Activated naive CD4-positive, alpha-beta T cell treated with anti-CD3 and anti-CD28 coated beads, Interleukin-2, amount 10 ng/mL, durations not matched to agents 7 days and 5 days (primary cell): ENCODE measurements at regions not wholly inside any gene's neighbourhood (a gene's known extent, or its start where the extent isn't known, plus 50 kb on each side); places are given as distances from the start of the nearest gene placed in this dataset.

Experiments used
- CTCF ChIA-PET: fragments of 350-600 bp; sonication (Branson Sonifier 250); formaldehyde crosslinking; loops from one replicate; lab custom pipeline; 2021; ENCODE audit warnings: antibody characterized with exemption; lab: Charles Lee
- DNase-seq: peaks from one replicate; pipeline ENCODE4 v3.0.0-alpha.2; 2020
- H3K27ac Mint-ChIP-seq: one replicate; pipeline ENCODE4 v1.8.0; 2021; ENCODE audit warnings: mild to moderate bottlenecking, moderate library complexity, mixed read lengths
- H3K27me3 Mint-ChIP-seq: one replicate; pipeline ENCODE4 v1.8.0; 2021; ENCODE audit warnings: mild to moderate bottlenecking, mixed read lengths
- H3K36me3 Mint-ChIP-seq: one replicate; pipeline ENCODE4 v1.8.0; 2021; ENCODE audit warnings: mixed read lengths
- H3K4me1 Mint-ChIP-seq: one replicate; pipeline ENCODE4 v1.8.0; 2021; ENCODE audit warnings: mixed read lengths
- H3K4me3 Mint-ChIP-seq: one replicate; pipeline ENCODE4 v1.8.0; 2021; ENCODE audit warnings: mild to moderate bottlenecking, moderate library complexity, mixed read lengths
- H3K9me3 Mint-ChIP-seq: one replicate; pipeline ENCODE4 v1.8.0; 2021; ENCODE audit warnings: mixed read lengths

GRCh38 chr22:48743601-48744282, 1083.9 kb downstream of the BRD1 start:
- H3K36me3 Mint-ChIP-seq, result no peaks in the 10 kb centered on the region
- peak; percentile 8 for DNase-seq
- CTCF ChIA-PET, result no interaction called here
- no peak overlapping the region for H3K27ac Mint-ChIP-seq
- no peaks in the 10 kb centered on the region for H3K4me1 Mint-ChIP-seq
- no peak overlapping the region for H3K4me3 Mint-ChIP-seq
- H3K27me3 Mint-ChIP-seq, result no peaks in the 10 kb centered on the region
- no peaks in the 10 kb centered on the region for H3K9me3 Mint-ChIP-seq

DNA sequence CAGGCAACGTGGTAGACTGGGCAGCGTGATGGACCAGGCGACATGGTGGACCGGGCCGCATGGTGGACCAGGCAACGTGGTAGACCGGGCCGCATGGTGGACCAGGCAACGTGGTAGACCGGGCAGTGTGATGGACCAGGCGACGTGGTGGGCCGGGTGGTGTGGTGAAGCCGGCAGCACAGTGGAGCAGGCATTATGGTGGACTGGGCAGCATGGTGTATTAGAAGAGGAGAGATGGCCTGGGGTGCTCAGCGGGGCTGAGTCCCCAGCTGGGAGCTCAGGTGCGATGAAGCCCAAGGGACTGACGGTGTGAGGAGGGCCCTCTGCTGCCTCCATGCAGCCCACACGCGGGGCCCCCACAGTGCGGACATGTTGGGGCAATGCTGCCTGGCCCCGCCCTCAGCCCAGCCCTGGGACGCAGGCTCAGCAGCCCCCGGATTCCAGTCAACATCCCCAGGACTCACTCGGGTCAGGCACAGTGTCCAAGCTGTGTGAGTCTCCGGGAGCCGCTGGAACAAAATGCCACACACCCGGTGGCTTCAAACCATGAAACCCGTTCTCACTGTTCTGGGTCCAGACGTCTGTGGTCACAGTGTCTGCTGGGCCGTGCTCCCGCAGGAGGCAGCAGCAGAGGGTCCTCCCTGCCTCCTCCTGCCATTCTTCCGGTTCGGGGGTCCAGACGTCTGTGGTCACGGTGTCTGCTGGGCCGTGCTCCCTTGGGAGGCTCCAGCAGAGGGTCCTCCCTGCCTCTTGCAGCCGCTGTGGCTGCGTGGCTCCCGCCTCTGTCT, 1084.9 kb downstream of the BRD1 start:
- Mint-ChIP-seq H3K27ac (no peak overlapping the region), H3K9me3 (no peaks in the 10 kb centered on the region), H3K4me1 (no peaks in the 10 kb centered on the region), H3K36me3 (no peaks in the 10 kb centered on the region), H3K27me3 (no peaks in the 10 kb centered on the region), H3K4me3 (no peak overlapping the region)
- no peak for DNase-seq
- CTCF ChIA-PET, result no interaction called here

- H3K9me3 Mint-ChIP-seq, result no peaks in the 10 kb centered on the region
- H3K4me1 Mint-ChIP-seq, result no peaks in the 10 kb centered on the region
- no peaks in the 10 kb centered on the region for H3K36me3 Mint-ChIP-seq
- DNase-seq, result no peak
- H3K27ac Mint-ChIP-seq, result no peak overlapping the region
- H3K4me3 Mint-ChIP-seq, result no peak overlapping the region
- no peaks in the 10 kb centered on the region for H3K27me3 Mint-ChIP-seq
- CTCF ChIA-PET, result no interaction called here
These were observed 1085.5 kb downstream of the BRD1 start for GRCh38 chr22:48742191-48742555.

GRCh38 chr22:48741540-48741939, 1086.1 kb downstream of the BRD1 start:
- DNase-seq, result peak; percentile 6
- no peaks in the 10 kb centered on the region for H3K4me1 Mint-ChIP-seq
- CTCF ChIA-PET, result no interaction called here
- no peaks in the 10 kb centered on the region for H3K9me3 Mint-ChIP-seq
- H3K27ac Mint-ChIP-seq, result no peak overlapping the region
- H3K36me3 Mint-ChIP-seq, result no peaks in the 10 kb centered on the region
- no peaks in the 10 kb centered on the region for H3K27me3 Mint-ChIP-seq
- no peak overlapping the region for H3K4me3 Mint-ChIP-seq

- no peaks in the 10 kb centered on the region for H3K36me3 Mint-ChIP-seq
- peak; percentile 8 for DNase-seq
- CTCF ChIA-PET, result no interaction called here
- no peak overlapping the region for H3K4me3 Mint-ChIP-seq
- H3K27me3 Mint-ChIP-seq, result no peaks in the 10 kb centered on the region
- no peak overlapping the region for H3K27ac Mint-ChIP-seq
- H3K9me3 Mint-ChIP-seq, result no peaks in the 10 kb centered on the region
- no peaks in the 10 kb centered on the region for H3K4me1 Mint-ChIP-seq
These were observed 1086.8 kb downstream of the BRD1 start for GRCh38 chr22:48740731-48741405.

- Mint-ChIP-seq H3K4me3 (no peak overlapping the region), H3K27ac (no peak overlapping the region), H3K36me3 (no peaks in the 10 kb centered on the region), H3K27me3 (no peaks in the 10 kb centered on the region), H3K9me3 (no peaks in the 10 kb centered on the region), H3K4me1 (no peaks in the 10 kb centered on the region)
- DNase-seq, result peak; percentile 9
- CTCF ChIA-PET, result no interaction called here
These were observed 1087.5 kb downstream of the BRD1 start for GRCh38 chr22:48740086-48740730.

DNA sequence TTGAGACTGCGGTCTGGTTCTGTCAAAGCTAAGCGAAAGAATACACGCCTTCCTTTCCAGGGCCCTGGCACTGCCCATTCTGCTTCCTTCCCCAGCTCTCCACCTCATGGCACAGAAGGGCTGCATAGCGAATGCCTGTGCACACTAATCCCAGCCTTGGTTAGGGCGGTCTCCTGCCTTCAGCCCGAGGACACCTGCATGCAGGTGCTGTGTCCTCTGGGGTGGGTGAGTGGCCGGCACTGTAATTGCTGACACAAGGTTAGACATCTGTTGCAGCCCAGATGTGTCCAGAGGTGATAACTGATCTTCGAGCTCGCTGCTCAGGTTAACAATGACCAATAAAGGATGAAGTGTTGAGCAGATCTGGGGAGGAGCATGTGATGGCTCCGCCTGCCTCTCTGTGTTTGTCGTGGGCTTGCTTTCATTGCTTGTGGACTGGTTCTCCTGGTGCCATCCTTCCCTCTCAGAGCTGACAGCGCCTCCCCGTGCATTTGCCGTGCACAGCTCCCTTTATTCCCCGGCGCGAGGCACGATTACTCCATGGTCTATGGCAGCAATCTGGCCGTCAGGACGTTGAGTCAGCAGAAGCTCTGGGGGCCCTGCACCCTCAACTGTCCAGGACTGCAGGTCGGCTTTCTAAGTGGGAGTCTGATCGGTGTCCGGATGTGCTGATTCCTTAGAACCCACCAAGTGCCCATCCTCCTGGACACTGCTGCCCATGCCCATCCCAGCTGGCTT, 1088.2 kb downstream of the BRD1 start:
- H3K36me3 Mint-ChIP-seq, result no peaks in the 10 kb centered on the region
- no peaks in the 10 kb centered on the region for H3K4me1 Mint-ChIP-seq
- H3K4me3 Mint-ChIP-seq, result no peak overlapping the region
- peak; percentile 18 for DNase-seq
- no peaks in the 10 kb centered on the region for H3K9me3 Mint-ChIP-seq
- no peak overlapping the region for H3K27ac Mint-ChIP-seq
- CTCF ChIA-PET, result no interaction called here
- no peaks in the 10 kb centered on the region for H3K27me3 Mint-ChIP-seq

- H3K27ac Mint-ChIP-seq, result no peak overlapping the region
- CTCF ChIA-PET, result no interaction called here
- no peaks in the 10 kb centered on the region for H3K36me3 Mint-ChIP-seq
These were observed 1089.3 kb downstream of the BRD1 start for GRCh38 chr22:48738204-48738980.

GRCh38 chr22:48737461-48738203, 1090.0 kb downstream of the BRD1 start:
- Mint-ChIP-seq H3K4me1 (no peaks in the 10 kb centered on the region), H3K27me3 (no peaks in the 10 kb centered on the region), H3K9me3 (no peaks in the 10 kb centered on the region), H3K36me3 (no peaks in the 10 kb centered on the region), H3K4me3 (no peak overlapping the region), H3K27ac (no peak overlapping the region)
- DNase-seq, result no peak
- CTCF ChIA-PET, result no interaction called here

More at GRCh38 chr22:48738204-48738980, 1089.3 kb downstream of the BRD1 start:
- H3K4me1 Mint-ChIP-seq, result no peaks in the 10 kb centered on the region
- DNase-seq, result peak; percentile 18
- H3K9me3 Mint-ChIP-seq, result no peaks in the 10 kb centered on the region
- H3K27me3 Mint-ChIP-seq, result no peaks in the 10 kb centered on the region
- no peak overlapping the region for H3K4me3 Mint-ChIP-seq

GRCh38 chr22:48736593-48737460, 1090.8 kb downstream of the BRD1 start:
- Mint-ChIP-seq H3K9me3 (no peaks in the 10 kb centered on the region), H3K27me3 (no peaks in the 10 kb centered on the region), H3K4me3 (no peak overlapping the region), H3K27ac (no peak overlapping the region), H3K36me3 (no peaks in the 10 kb centered on the region), H3K4me1 (no peaks in the 10 kb centered on the region)
- no peak for DNase-seq
- CTCF ChIA-PET, result no interaction called here

- CTCF ChIA-PET, result no interaction called here
- DNase-seq, result no peak
- Mint-ChIP-seq H3K27ac (no peak overlapping the region), H3K9me3 (no peaks in the 10 kb centered on the region), H3K4me3 (no peak overlapping the region), H3K27me3 (no peaks in the 10 kb centered on the region), H3K36me3 (no peaks in the 10 kb centered on the region), H3K4me1 (no peaks in the 10 kb centered on the region)
These were observed 1092.7 kb downstream of the BRD1 start for GRCh38 chr22:48734961-48735360.

DNA sequence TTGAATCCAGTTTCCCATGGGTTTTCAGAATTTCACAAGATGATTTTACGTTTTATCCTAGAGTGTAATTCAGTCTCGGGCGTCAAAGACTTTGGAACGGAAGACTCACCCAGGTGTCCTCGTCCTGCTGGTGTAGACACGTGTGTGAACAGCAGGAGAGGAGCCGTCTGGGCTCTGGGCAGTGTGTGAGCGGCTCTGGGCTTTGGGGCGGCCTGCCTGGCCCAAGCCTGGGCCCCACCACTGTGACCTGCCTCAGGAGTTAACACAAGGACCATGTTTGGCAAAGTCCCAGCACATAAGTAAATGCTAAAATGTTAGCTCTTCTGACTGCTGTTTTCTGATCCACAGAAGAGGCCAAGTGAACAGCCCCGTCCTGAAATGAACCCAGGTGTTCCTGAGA, 1093.3 kb downstream of the BRD1 start:
- Mint-ChIP-seq H3K27me3 (no peaks in the 10 kb centered on the region), H3K36me3 (no peaks in the 10 kb centered on the region), H3K4me3 (no peak overlapping the region), H3K4me1 (no peaks in the 10 kb centered on the region), H3K27ac (no peak overlapping the region), H3K9me3 (no peaks in the 10 kb centered on the region)
- CTCF ChIA-PET, result no interaction called here
- no peak for DNase-seq
